ENCODE measurements at regions not wholly inside any gene's neighbourhood (a gene's known extent, or its start where the extent isn't known, plus 50 kb on each side); places are given as distances from the start of the nearest gene placed in this dataset.

DNA sequence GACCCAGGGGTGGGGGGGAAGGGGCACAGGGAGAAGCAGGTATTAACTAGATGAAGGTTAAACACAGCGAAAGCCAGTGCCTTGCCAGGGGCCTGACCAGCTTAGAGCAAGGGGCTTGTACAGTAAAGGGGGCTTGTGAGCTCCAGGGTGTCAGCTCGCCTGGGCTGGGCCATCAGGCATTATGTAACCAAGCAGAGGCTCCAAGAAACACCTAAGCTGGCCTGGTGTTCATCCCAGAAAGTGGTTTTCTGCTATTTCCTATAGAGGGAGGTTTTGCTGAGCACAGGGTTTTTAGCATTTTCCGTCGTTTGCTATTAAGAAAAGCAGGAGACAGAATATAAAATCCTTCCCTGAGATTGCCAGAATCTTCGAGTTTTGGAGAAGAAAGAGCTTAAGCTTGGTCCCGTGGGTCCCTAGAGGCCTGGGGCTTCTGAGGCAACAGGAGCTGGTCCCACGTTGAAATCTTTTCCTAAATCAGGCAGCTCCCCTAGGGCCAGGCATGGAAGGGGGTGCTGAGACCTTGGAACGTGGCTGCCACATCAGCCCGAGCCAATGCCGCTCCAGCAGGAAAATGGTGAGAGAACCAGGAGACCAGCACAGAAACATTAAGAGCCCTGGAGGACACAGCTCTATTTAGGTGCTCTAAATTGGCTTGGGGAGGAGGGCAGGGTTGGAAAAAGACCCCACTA is 71.4 kb downstream of the ISG20 start:
- TF ChIP-seq CTCF (conservative IDR thresholded peaks at IDR 0.05; ENCODE audit: low read depth in 2 of 2) (no peak), POLR2AphosphoS5 (IDR thresholded peaks at IDR 0.05; ENCODE audit: low read depth) (no peak), ZNF462 (CRISPR knock-in tag; IDR thresholded peaks at IDR 0.05) (no peak)

Data from GM23338 (cell line).